GM18505 (cell line): ENCODE measurements at regions not wholly inside any gene's neighbourhood (a gene's known extent, or its start where the extent isn't known, plus 50 kb on each side); places are given as distances from the start of the nearest gene placed in this dataset.

Source experiments
- ATAC-seq: cut with Tn5 transposase; IDR thresholded peaks from one replicate; pipeline ENCODE4 v1.9.1; 2021; ENCODE audit not compliant: unreplicated experiment
- POLR2A ChIP-seq: IDR thresholded peaks from 4 replicates; pipeline ENCODE4 v1.6.1; 2011; ENCODE audit warnings: borderline replicate concordance; ENCODE audit not compliant: insufficient read depth, insufficient read length; ENCODE audit errors: extremely low read depth

DNA sequence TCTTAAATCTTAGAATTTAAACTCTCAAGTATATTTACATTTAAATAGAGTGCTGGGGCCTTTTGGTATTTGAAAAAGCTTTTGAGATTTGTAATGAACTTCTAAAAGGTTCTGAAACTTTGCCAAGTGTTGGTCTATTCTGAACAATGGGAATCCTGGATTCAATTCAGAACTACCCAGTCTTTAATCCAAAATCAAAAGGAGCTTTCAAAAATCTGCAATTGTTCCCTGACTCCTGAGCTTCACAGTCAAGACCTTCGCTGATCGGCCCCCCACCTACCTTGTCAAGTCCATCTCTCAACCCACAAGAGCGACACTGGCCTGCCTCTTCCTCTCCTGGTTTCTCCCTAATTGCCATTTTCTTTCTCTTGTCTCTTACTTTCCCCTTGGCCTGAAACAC, 666.1 kb upstream of the BOD1L1 start:
- no peak for ATAC-seq
- TF ChIP-seq POLR2A: no peak

DNA sequence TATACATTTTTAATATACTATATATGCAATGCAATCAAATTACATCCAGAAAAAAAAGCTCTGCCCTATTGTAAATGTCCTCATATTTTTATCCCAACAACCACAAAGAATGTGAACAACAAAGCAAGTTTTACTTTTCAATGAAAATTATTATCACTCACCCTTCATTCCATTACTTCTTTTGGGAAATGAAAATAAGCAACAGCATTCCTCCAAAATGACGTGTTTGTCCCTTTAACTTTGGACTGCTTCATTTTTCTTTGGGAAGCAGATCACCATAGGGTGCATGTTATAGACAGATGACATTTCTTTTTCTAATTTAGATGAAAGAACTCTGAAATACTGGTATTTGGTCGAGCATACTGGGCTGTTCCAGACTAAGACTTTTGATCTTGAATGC, 667.1 kb upstream of the BOD1L1 start:
- no peak for TF ChIP-seq POLR2A
- no peak for ATAC-seq

DNA sequence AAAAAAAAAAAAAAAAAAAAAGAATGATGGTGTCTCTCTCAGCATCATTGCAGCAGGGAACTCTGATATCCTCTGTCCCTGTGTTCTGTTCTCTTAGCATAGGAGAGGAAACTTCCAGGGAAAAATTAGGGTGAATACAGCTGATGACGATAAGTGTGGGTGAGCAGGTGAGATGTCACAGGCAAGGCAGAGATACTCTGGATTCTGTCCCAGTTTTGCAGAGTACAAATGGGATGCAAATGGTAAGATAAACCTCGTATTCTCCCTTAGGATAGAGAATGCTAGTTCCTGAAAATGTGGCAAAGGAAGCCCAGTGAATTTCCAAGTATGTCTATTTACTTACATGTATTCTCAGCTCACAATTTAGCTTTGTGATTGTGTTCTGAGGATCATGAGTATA, 671.6 kb upstream of the BOD1L1 start:
- TF ChIP-seq POLR2A: no peak
- no peak for ATAC-seq

DNA sequence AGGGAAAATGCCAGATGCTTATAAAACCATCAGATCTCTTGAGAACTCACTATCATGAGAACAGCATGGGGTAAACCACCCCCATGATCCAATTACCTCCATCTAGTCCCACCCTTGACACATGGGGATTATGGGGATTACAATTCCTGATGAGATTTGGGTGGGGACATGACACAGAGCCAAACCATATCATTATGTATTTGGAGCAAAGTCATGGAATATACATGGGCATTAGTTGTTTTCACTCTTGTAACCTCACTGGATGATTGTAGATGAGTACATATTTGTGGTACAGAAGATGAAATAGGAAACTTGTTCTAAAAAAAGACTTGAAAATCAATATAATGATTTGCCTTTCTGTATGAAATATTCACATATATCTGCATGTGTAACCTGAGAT, 674.5 kb upstream of the BOD1L1 start:
- TF ChIP-seq POLR2A: no peak
- no peak for ATAC-seq

DNA sequence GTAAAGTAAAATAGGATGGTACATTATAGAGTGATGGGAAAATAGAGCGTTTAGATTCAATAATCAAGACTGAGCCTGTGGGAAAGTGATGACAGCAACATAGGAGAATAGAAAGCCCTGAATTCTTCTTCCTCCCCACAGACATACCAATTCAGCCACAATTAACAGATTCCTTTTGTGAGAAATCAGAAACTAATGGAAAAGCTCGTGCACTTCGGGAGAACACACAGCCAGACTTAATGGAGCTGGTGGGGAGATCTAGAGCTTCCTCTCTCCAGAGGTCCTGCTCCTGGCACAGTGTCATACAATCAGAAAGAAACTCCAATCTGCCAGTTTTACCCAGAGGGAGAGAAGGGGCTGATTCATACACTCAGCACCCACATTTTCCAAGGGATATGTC, 676.3 kb upstream of the BOD1L1 start:
- TF ChIP-seq POLR2A: no peak
- ATAC-seq: no peak

DNA sequence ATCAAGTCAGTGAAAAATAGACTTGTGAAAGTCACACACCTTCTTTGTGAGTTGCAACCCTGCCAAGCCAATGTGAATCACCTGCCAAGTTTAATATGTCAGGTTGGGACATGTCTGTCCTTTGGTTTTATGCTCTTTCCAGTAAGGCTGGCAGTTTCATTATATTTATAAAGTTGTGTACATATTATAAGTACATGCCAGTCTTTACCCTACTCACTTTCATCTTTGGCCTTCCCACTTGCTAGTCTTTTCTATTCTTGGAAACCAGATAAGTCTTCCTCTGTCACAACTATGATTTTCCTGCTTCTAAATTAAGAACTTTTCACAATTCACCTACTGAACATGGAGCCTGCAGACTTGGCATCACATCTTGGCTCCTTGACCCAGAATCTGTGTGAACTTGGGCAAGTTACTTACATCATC, 680.7 kb upstream of the BOD1L1 start:
- no peak for ATAC-seq
- TF ChIP-seq POLR2A: no peak

DNA sequence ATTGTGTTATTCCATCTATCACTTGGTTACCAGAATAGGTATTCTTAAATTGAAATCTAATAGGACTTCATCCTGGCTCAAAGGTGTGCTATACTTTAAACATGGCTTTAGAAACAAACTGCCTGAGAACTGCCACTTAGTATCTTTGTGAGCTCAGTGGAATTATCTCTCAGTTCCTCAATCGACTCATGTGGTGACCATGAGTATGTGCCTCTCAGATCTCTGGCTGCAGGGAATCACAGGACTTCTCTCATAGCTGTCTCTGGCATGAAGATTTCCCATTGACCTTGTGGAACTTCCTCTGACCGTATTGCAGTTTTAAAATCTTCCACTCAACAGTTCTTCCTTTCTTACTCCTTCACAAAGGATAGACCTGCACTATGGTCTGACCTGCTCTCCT, 681.9 kb upstream of the BOD1L1 start:
- peak; percentile 48 for ATAC-seq
- TF ChIP-seq POLR2A: no peak

DNA sequence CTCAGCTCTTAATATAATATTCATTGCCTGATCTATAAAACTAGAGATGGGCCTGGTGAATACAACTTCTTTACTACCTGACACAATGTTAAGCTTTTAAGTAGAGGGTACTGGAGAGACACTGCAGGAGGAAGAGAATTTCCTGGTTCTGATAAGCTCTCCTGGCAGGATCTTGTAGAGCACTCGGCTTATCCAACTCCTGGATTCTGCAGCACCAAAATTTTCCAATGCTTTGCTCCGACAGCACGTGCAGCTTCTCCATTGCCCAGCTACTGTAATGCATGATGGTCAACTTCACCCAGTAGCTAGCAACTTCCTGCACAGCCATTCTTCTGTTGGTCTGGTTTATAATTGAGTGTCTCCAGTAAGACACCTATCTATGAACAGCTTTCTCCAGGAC, 686.2 kb upstream of the BOD1L1 start:
- ATAC-seq: no peak
- no peak for TF ChIP-seq POLR2A

DNA sequence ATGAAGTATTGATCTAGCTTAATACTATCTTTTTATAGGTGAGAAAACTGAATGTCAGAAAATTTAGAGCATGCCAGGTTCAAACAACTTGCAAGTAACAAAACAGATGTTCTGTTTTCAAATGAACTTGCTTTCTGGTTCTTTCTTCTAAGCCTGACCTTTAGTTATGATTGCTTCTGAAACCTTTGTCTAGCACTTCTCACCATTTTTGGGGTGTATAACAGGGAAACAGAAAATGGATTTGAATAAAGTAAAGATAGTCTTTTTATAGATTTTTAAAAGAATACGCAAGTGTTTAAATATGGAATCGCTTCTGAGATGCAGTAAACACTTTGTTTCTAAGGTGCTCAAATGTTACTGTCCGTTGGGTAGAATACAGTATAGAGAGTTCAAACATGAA, 687.2 kb upstream of the CPEB2 start:
- TF ChIP-seq POLR2A: no peak
- no peak for ATAC-seq

DNA sequence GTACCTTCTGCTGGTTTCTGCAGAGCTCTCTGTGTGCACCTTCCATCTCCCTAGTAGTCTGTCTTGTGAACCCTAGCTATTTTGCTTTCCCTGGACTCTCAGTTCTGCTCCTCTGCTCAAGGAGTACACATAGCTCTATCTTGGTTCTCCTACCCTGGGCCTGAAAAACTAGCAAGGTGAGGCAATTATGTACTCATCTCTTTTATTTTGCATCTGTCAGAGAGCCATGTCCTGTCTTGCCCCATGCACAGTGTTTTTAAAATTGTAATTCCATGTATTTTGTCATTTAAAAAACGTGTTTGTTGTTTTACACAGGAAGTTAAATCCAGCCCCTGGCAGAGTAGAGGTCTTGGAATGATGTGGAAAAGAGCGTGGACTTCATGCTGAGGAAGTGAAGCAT, 684.9 kb upstream of the CPEB2 start:
- ATAC-seq: no peak
- no peak for TF ChIP-seq POLR2A

DNA sequence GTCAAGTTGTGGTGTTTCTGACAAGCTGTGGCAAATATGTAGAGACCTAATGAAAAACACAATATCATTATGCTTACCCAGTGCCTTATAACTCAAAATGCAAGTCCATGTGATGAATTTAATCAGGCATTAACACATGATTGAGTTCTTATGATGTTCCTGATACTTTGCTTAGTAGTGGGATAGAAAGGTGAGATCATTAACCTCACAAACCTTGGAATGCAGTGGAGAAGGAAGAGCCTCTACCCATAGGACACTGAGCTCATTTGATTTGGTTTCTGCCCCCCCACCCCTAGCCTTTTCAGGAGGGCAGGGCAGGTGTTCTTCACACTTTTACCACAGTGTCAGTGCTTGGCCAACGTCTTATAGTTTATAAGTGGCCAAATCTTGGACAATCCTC, 683.6 kb upstream of the CPEB2 start:
- ATAC-seq: no peak
- no peak for TF ChIP-seq POLR2A

DNA sequence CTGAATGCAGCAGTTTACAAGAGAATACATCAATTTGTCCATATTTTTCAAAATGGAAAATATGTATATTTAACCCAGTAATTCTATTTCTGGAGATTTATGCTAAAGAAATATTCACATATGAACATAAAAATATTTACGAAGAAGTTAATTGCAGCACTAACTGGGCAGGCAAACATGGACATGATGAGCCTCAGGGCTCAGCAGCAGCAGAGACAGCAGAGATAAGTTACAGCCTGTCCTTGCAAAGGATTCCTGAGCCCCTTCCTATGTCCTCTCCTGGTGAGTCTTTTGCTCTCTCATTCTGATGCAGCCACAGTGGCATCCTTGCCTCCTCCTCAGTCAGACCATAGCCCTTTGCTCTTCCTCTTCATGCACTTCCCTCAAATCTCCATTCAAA, 680.6 kb upstream of the CPEB2 start:
- TF ChIP-seq POLR2A: no peak
- ATAC-seq: no peak

DNA sequence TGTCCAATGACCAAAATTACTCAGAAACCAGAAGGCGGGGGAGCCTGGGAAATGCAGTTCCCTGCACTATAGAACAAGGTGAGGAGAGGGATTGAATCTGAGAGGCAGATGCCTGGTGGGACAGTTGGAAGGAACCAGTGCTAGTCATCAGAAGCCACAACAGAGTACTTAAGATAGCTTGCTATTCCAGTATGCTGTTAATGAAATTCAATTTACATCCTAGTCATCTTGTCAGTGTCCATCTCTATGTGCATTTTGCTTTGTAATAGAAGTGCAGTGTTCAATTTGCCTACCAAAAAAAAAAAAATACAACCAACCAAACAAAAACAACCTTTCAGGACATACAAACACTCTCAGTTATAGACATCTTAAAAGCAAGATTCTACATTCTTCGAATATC, 679.1 kb upstream of the CPEB2 start:
- TF ChIP-seq POLR2A: no peak
- ATAC-seq: no peak

DNA sequence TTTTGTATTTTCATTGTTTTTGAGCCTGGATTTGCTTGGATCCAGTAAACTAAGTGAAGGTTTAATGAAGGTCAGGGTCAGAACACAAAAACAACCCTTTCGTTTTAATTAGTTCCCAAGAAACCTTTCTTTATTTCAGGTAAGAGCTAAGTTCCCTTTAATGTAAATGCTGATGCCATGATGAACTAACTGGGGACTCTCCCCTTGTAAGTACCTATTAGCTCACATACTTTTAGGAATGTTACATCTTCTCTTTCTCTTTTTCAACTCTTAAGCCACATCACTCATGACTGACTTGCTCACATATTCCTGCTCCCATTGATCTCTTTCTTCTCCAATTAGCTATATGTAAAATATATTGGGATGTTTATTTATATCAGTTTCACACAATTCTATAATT, 673.1 kb upstream of the CPEB2 start:
- no peak for ATAC-seq
- no peak for TF ChIP-seq POLR2A

DNA sequence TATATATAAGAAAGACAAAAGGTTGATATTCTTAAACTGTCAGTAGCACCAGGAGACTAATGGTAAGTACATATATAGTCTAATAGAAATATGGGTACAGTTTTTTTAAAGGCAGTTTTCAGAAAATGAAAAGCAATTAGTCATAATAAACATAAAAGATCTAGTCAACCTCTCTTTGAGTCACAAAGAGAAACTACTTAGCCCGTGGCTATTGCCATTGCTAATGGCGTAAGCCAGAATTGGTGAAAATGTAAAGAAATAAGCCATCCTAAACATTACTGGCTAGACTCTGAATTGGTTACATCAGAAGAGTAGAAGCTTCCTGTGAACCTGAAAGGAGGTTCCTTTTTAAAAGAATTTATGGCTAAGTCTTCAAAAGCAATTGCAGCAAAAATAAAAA, 668.7 kb upstream of the CPEB2 start:
- no peak for ATAC-seq
- TF ChIP-seq POLR2A: no peak
